ENCODE measurements at regions not wholly inside any gene's neighbourhood (a gene's known extent, or its start where the extent isn't known, plus 50 kb on each side); places are given as distances from the start of the nearest gene placed in this dataset.
A peak's percentile ranks its signal among the peaks of the same experiment; 100 is the strongest.

- no peak for DNase-seq
Observed at GRCh38 chr10:31081937-31082840, 50.5 kb upstream of the ZNF438 start.

- peak; percentile 16 for DNase-seq
Observed at GRCh38 chr10:31083765-31084184, 52.1 kb upstream of the ZNF438 start.

- DNase-seq, result no peak
Observed at GRCh38 chr10:31087011-31087410, 55.3 kb upstream of the ZNF438 start.

GRCh38 chr10:31087851-31088250 is 56.2 kb upstream of the ZNF438 start:
- DNase-seq, result no peak

GRCh38 chr10:31090894-31091607 is 59.4 kb upstream of the ZNF438 start:
- no peak for DNase-seq

- no peak for DNase-seq
Observed at GRCh38 chr10:31095677-31096560, 64.3 kb upstream of the ZNF438 start.

- DNase-seq, result no peak
Observed at GRCh38 chr10:31098046-31098445, 66.4 kb upstream of the ZNF438 start.

- no peak for DNase-seq
Observed at GRCh38 chr10:31099094-31099493, 67.4 kb upstream of the ZNF438 start.

- no peak for DNase-seq
Observed at GRCh38 chr10:31099664-31100063, 68.0 kb upstream of the ZNF438 start.

GRCh38 chr10:31100115-31100601 is 68.5 kb upstream of the ZNF438 start:
- no peak for DNase-seq

- no peak for DNase-seq
Observed at GRCh38 chr10:31100662-31101061, 69.0 kb upstream of the ZNF438 start.

- DNase-seq, result no peak
Observed at GRCh38 chr10:31101123-31101522, 69.5 kb upstream of the ZNF438 start.

- DNase-seq, result no peak
Observed at GRCh38 chr10:31102421-31102820, 70.8 kb upstream of the ZNF438 start.

GRCh38 chr10:31103112-31103511 is 71.4 kb upstream of the ZNF438 start:
- DNase-seq, result no peak

GRCh38 chr10:31112961-31113360 is 81.3 kb upstream of the ZNF438 start:
- DNase-seq, result no peak

GRCh38 chr10:31116226-31116625 is 84.6 kb upstream of the ZNF438 start:
- DNase-seq, result no peak

GRCh38 chr10:31118556-31118955 is 86.9 kb upstream of the ZNF438 start:
- DNase-seq, result no peak

GRCh38 chr10:31120392-31120791 is 88.7 kb upstream of the ZNF438 start:
- no peak for DNase-seq

GRCh38 chr10:31120961-31121685 is 89.5 kb upstream of the ZNF438 start:
- DNase-seq, result no peak

GRCh38 chr10:31121757-31122577 is 90.3 kb upstream of the ZNF438 start:
- DNase-seq, result no peak

GRCh38 chr10:31123946-31124345 is 92.3 kb upstream of the ZNF438 start:
- DNase-seq, result no peak

Data from NCI-H1436 treated with DMSO at 0.1 percent for 48 hours (cell line).